DMS 273 (cell line): ENCODE measurements at regions not wholly inside any gene's neighbourhood (a gene's known extent, or its start where the extent isn't known, plus 50 kb on each side); places are given as distances from the start of the nearest gene placed in this dataset.
A peak's percentile ranks its signal among the peaks of the same experiment; 100 is the strongest.

Experiments used
- DNase-seq: peaks from one replicate; lab custom pipeline; 2025; ENCODE audit not compliant: unreplicated experiment; lab: John Stamatoyannopoulos, UW

- DNase-seq: no peak
Measured at GRCh38 chr3:27935492-27935891, 213.4 kb upstream of the EOMES start.

GRCh38 chr3:27939521-27939920, 217.4 kb upstream of the EOMES start:
- DNase-seq: no peak

GRCh38 chr3:27939940-27940339, 217.8 kb upstream of the EOMES start:
- no peak for DNase-seq

GRCh38 chr3:27943106-27943505, 221.0 kb upstream of the EOMES start:
- peak; percentile 30 for DNase-seq

- no peak for DNase-seq
Measured at GRCh38 chr3:27945229-27945628, 223.1 kb upstream of the EOMES start.

DNA sequence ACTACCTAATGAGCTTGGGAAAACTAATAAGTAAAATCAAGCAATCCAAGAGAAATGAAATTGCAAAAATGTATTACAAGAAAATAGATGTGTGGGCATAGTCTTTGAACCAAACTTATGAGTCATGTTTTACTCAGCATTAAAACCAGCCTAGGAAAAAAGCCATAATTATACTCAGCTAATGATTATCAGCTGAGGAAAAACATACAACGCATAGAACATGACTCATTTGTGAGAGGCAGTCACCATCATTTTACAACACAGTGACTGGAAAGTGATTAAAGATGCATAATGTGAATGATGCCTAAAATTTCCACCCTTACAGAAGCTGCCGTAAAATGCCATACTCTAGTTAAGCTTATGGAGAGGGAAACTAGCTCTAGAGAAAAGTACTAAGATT, 238.0 kb upstream of the EOMES start:
- no peak for DNase-seq

GRCh38 chr3:27963519-27963918, 241.4 kb upstream of the EOMES start:
- no peak for DNase-seq

DNA sequence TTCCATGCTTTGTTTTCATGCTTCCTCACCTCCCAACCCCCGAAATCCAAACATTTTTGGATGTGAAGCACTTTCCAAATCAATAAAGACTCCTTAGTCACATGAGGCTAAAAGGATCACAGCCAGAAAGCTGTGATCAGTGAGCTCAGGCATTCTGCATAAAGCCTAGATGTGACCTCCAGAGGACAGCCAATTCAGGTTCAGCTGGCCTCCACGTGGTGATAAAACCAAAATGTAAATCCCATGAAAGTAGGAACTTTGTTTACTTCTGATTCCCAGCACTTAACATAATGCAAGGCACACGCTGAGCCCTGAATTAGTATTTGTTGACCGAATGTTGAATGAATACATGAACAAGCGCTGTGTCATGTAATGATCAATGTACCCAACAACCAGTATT, 249.5 kb upstream of the EOMES start:
- no peak for DNase-seq

DNA sequence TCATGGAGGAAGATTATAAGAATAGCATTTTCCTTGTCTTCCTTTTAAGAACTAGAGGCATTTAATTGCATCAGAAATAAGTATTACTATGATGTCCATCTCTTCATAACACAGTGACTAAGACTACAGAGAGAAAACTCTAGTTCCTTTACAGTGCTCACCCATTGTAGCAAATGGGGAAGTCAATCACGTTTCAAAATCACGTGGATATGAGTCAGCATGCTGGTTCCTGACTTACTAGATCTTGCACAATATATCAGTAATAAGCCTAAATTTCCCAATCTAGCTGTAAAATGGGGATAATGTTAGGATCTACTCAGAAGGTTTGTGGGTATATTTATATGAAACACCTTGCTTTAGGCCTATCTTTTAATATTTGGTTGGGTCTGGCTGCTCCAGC, 254.8 kb upstream of the EOMES start:
- DNase-seq: no peak

- DNase-seq: no peak
Measured at GRCh38 chr3:27978440-27978839, 256.3 kb upstream of the EOMES start.

DNA sequence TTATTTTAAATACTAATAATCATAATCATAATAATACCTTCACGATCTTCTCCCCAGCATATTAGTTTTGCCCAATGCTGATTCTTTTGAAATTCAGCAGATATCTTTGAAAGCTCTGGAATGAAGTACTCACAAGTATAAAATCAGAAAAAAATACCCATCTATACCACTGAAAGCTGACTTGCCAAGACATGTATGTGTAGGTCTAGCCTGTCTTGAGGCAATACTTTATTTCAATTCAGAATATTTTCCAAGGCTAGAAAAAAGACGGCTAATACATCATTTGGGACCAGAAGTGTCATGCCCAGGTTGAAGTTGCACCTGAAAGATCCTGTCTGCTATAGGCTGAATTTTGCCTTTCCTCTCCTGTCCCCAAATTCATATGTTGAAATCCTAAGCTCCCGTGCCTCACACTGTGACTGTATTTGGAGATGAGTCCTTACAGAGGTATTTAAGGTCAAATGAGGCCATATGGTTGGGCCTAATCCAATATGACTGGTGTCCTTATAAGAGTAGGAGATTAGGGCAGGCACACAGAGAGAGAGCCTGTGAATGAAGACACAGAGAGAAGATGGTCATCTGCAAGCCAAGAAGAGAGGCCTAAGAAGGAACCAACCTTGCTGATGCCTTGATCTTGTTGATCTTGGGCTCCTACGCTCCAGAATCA, 255.9 kb upstream of the CMC1 start:
- DNase-seq: no peak

- no peak for DNase-seq
Measured at GRCh38 chr3:27986234-27986879, 255.1 kb upstream of the CMC1 start.

- no peak for DNase-seq
Measured at GRCh38 chr3:27990324-27990723, 251.1 kb upstream of the CMC1 start.

GRCh38 chr3:27990837-27991236, 250.6 kb upstream of the CMC1 start:
- no peak for DNase-seq

GRCh38 chr3:27993051-27993450, 248.4 kb upstream of the CMC1 start:
- no peak for DNase-seq

GRCh38 chr3:28000608-28001007, 240.8 kb upstream of the CMC1 start:
- DNase-seq: no peak

DNA sequence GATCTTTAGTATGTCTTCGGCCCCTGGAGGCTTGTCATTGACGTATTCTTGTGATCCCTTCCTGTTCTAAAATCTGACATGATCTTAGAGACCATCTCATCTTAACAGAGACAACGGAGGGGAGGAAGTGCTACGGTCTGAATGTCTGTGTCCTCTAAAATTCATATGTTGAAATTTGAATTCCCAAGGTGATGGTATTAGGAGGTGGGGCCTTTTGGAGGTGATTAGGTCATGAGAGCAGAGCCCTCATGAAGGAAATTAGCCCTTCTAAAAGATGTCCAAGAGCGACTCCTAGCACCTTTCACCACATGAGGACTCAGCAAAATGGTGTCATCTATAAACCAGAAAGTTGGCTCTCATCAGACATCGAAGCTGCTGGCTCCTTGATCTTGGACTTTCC, 233.2 kb upstream of the CMC1 start:
- no peak for DNase-seq

GRCh38 chr3:28012830-28013229, 228.6 kb upstream of the CMC1 start:
- DNase-seq: no peak

GRCh38 chr3:28013864-28014473, 227.4 kb upstream of the CMC1 start:
- DNase-seq: no peak

GRCh38 chr3:28018925-28019718, 222.3 kb upstream of the CMC1 start:
- DNase-seq: no peak

- DNase-seq: no peak
Measured at GRCh38 chr3:28019740-28020139, 221.7 kb upstream of the CMC1 start.

DNA sequence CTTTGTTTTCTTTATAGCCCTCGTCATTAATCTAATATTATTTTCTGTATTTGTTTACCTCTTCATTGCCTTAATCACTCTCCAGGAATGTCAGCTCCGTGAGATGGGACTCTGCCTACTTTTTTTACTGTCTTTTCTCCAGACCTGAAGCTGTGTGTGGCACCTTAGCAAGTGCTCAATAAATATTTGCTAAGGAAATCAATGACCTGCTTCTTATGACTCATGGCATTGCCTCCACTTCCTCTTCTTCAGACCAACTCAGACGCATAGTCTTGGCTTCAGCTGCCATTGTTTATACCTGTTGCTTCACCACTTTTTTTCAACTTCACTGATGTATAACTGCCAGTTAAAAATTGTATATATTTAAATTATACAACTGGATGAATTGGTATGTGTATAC, 218.5 kb upstream of the CMC1 start:
- DNase-seq: no peak
